ENCODE measurements at regions not wholly inside any gene's neighbourhood (a gene's known extent, or its start where the extent isn't known, plus 50 kb on each side); places are given as distances from the start of the nearest gene placed in this dataset.

DNA sequence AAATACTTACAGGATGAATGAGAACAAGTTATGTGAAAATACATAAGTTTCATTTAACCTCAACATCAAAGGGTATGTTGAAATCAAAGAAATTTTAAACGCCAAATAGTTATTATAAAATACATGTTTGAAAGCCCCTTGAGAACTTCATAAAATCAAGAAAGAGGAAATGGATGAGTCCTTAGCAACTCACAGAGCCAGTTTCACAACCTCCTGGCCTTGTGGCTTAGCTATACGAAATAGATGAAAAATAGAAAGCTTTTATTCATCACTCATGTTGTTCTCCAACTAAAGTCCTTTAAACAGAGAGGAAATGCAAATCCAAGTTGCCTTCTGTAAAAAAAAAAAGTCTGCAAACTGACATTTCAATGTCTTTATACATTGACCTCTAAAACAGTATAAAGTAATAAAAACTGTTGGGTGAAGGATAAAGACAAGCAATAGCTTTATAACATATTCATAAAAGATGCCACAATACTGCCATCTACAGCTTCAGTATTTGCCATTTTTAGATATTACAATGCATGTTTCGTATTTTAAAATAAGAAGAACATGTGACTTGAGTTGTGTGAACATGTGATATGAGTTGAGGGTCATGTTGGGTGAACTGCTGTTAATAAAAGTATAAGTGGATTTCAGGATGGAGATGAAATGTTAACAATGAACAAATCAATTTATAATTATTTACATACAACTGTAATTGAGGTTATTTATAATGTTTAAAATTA, 847.8 kb downstream of the MRPL39 start:
- BruUV-seq (replicated peaks): no TSS peak
- CTCF ChIA-PET: no interaction called here
- H3K4me1 Mint-ChIP-seq (ENCODE audit: low read depth, unreplicated experiment): no peaks in the 10 kb centered on the region
- no peaks in the 10 kb centered on the region for H3K9me3 Mint-ChIP-seq (ENCODE audit: low read depth, unreplicated experiment)
- TF ChIP-seq, protein P1, sequence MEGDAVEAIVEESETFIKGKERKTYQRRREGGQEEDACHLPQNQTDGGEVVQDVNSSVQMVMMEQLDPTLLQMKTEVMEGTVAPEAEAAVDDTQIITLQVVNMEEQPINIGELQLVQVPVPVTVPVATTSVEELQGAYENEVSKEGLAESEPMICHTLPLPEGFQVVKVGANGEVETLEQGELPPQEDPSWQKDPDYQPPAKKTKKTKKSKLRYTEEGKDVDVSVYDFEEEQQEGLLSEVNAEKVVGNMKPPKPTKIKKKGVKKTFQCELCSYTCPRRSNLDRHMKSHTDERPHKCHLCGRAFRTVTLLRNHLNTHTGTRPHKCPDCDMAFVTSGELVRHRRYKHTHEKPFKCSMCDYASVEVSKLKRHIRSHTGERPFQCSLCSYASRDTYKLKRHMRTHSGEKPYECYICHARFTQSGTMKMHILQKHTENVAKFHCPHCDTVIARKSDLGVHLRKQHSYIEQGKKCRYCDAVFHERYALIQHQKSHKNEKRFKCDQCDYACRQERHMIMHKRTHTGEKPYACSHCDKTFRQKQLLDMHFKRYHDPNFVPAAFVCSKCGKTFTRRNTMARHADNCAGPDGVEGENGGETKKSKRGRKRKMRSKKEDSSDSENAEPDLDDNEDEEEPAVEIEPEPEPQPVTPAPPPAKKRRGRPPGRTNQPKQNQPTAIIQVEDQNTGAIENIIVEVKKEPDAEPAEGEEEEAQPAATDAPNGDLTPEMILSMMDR (IDR thresholded peaks at IDR 0.05; ENCODE audit: unreplicated experiment): no peak
- DNase-seq: no peak
- H3K36me3 Mint-ChIP-seq (ENCODE audit: insufficient read depth, unreplicated experiment): no peaks in the 10 kb centered on the region
- H3K27ac Mint-ChIP-seq (ENCODE audit: unreplicated experiment): no peak overlapping the region
- H3K4me3 Mint-ChIP-seq (ENCODE audit: low read depth, unreplicated experiment): no peak overlapping the region
- no peaks in the 10 kb centered on the region for H3K27me3 Mint-ChIP-seq (ENCODE audit: unreplicated experiment)
- intact Hi-C loops (cut with micrococcal nuclease; ENCODE audit: unreplicated experiment): no loop called here

DNA sequence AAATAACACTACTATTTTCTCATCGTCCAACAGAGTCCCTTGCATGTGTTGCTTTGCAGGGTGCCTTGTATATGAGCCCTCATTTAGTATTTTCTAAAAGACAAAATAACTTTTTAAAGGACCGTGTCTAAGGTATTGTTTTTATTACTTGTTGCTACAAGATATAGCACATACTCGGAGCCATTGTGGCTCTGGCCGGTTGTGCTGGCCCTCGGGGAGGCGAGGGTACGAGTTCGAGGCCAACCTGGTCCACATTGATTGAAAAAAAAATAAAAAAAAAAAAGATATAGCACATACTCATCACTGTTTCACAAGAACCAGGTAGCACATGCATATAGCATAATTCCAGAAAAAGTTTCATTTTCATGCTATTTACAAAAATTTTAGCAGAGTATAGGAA, 869.2 kb downstream of the MRPL39 start:
- CTCF ChIA-PET: no interaction called here

GRCh38 chr21:24737296-24737850, 869.9 kb downstream of the MRPL39 start:
- H3K4me3 Mint-ChIP-seq (ENCODE audit: low read depth, unreplicated experiment): no peak overlapping the region
- CTCF ChIA-PET: no interaction called here
- intact Hi-C loops (cut with micrococcal nuclease; ENCODE audit: unreplicated experiment): no loop called here
- H3K27ac Mint-ChIP-seq (ENCODE audit: unreplicated experiment): no peak overlapping the region
- DNase-seq: no peak
- TF ChIP-seq, protein P1 (IDR thresholded peaks at IDR 0.05; ENCODE audit: unreplicated experiment): no peak
- no peaks in the 10 kb centered on the region for H3K4me1 Mint-ChIP-seq (ENCODE audit: low read depth, unreplicated experiment)
- no peaks in the 10 kb centered on the region for H3K9me3 Mint-ChIP-seq (ENCODE audit: low read depth, unreplicated experiment)
- H3K27me3 Mint-ChIP-seq (ENCODE audit: unreplicated experiment): no peaks in the 10 kb centered on the region
- no peaks in the 10 kb centered on the region for H3K36me3 Mint-ChIP-seq (ENCODE audit: insufficient read depth, unreplicated experiment)
- BruUV-seq (replicated peaks): no TSS peak

More for the DNA sequence above, 869.2 kb downstream of the MRPL39 start:
- Mint-ChIP-seq H3K9me3 (ENCODE audit: low read depth, unreplicated experiment) (peaks cover 2% of the 10 kb centered on the region), H3K4me1 (ENCODE audit: low read depth, unreplicated experiment) (no peaks in the 10 kb centered on the region), H3K27ac (ENCODE audit: unreplicated experiment) (no peak overlapping the region), H3K36me3 (ENCODE audit: insufficient read depth, unreplicated experiment) (no peaks in the 10 kb centered on the region), H3K27me3 (ENCODE audit: unreplicated experiment) (no peaks in the 10 kb centered on the region), H3K4me3 (ENCODE audit: low read depth, unreplicated experiment) (no peak overlapping the region)
- intact Hi-C loops (cut with micrococcal nuclease; ENCODE audit: unreplicated experiment): no loop called here
- no peak for DNase-seq
- TF ChIP-seq, protein P1 (IDR thresholded peaks at IDR 0.05; ENCODE audit: unreplicated experiment): no peak
- no TSS peak for BruUV-seq (replicated peaks)

DNA sequence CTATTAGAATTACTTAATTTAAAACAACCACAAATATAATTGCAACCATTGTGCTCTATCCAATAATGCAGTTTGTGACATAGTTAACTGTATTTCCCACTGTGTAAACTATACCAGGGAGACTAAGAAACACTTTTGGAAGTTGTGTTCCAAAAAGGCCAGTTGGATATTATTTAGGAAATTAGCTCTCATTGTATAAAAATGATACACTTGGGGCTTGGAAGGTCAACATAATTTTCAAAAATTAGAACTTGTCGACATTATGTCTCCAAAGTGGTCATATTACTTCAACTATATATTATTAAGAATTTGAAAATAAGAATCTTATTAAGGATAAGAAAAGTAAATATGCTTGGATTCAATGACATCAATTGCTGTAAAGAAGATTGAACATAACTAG, 876.6 kb downstream of the MRPL39 start:
- Mint-ChIP-seq H3K9me3 (ENCODE audit: low read depth, unreplicated experiment) (no peaks in the 10 kb centered on the region), H3K36me3 (ENCODE audit: insufficient read depth, unreplicated experiment) (no peaks in the 10 kb centered on the region), H3K4me3 (ENCODE audit: low read depth, unreplicated experiment) (no peak overlapping the region), H3K4me1 (ENCODE audit: low read depth, unreplicated experiment) (no peaks in the 10 kb centered on the region), H3K27me3 (ENCODE audit: unreplicated experiment) (no peaks in the 10 kb centered on the region), H3K27ac (ENCODE audit: unreplicated experiment) (no peak overlapping the region)
- TF ChIP-seq, protein P1 (IDR thresholded peaks at IDR 0.05; ENCODE audit: unreplicated experiment): no peak
- CTCF ChIA-PET: no interaction called here
- intact Hi-C loops (cut with micrococcal nuclease; ENCODE audit: unreplicated experiment): no loop called here
- no peak for DNase-seq
- no TSS peak for BruUV-seq (replicated peaks)

Measured in Calu3 (cell line).